ENCODE measurements at regions not wholly inside any gene's neighbourhood (a gene's known extent, or its start where the extent isn't known, plus 50 kb on each side); places are given as distances from the start of the nearest gene placed in this dataset.

DNA sequence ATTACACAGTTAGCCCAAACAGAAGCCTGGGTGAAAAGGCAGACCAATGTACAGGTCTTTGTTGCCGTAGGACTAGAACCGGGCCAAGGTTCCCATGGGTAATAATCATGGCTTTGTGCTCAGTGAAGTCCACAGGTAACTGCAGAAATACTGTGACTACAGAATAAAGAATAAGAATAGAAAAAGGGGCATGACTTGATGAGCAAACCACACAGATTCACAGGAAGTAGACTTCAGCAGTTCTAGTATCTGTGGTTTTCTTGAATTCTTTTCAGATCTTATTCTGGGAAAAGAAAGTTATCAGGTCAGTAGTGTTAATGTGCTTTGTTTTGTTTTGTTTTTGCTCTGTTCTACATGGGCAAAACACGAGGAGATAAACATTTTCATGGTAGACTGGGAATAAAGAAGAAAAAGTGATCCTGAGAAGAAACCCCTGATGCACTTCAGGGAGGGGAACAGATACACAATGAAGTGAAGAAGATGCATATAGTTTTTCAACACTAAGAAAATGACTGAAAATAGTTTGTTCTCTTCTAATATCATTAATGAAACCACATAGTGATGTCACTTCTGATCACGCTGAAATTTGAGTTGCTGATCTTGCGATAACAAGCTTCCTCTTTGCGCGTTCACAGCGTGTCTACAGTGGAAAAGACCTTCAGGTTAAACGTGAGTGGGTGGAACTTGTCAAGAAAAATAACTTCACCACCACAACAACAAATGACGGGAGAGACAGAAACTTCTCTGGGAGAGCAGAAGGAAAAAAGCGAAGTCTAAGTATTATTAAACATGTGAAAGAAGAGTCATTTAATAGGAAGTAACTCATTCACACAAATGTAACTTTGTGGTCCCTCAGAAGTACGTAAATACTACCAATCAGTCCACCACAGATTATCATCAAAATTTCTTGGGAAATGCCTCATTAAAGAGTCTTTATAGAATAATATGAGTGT lies 315.8 kb upstream of the SATB1 start:
- DNase-seq (ENCODE audit: low spot score) = peak; percentile 5
- TF ChIP-seq, protein P1, sequence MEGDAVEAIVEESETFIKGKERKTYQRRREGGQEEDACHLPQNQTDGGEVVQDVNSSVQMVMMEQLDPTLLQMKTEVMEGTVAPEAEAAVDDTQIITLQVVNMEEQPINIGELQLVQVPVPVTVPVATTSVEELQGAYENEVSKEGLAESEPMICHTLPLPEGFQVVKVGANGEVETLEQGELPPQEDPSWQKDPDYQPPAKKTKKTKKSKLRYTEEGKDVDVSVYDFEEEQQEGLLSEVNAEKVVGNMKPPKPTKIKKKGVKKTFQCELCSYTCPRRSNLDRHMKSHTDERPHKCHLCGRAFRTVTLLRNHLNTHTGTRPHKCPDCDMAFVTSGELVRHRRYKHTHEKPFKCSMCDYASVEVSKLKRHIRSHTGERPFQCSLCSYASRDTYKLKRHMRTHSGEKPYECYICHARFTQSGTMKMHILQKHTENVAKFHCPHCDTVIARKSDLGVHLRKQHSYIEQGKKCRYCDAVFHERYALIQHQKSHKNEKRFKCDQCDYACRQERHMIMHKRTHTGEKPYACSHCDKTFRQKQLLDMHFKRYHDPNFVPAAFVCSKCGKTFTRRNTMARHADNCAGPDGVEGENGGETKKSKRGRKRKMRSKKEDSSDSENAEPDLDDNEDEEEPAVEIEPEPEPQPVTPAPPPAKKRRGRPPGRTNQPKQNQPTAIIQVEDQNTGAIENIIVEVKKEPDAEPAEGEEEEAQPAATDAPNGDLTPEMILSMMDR (IDR thresholded peaks at IDR 0.05; ENCODE audit: extremely low read depth, insufficient read depth, missing control alignments) = no peak
- in situ Hi-C loops (cut with MboI; ENCODE audit: low pct_unique_long_range_greater_than_20kb, low sequenced_read_pairs, unreplicated experiment) = loop anchor here (10.0 kb wide), 1 partner anchor 166 kb away; no protein-coding TSS in a partner anchor

DNA sequence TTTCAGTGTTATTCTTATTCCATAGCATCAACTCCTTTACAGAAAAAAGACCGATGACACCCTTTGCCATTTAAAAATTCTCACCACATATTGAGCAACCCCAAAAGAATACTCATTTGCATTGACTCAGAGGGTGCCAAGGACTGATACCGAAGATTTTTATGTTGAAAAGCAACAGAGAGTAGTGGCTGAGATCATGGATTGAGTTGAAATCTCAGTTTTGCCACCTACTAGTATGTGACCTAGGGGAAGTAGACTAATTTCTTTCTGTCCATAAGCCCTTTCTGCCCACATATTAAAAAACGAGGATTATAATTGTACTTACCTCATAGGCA lies 313.9 kb upstream of the SATB1 start:
- DNase-seq (ENCODE audit: low spot score) = no peak
- in situ Hi-C loops (cut with MboI; ENCODE audit: low pct_unique_long_range_greater_than_20kb, low sequenced_read_pairs, unreplicated experiment) = no loop called here
- TF ChIP-seq, protein P1 (IDR thresholded peaks at IDR 0.05; ENCODE audit: extremely low read depth, insufficient read depth, missing control alignments) = no peak

DNA sequence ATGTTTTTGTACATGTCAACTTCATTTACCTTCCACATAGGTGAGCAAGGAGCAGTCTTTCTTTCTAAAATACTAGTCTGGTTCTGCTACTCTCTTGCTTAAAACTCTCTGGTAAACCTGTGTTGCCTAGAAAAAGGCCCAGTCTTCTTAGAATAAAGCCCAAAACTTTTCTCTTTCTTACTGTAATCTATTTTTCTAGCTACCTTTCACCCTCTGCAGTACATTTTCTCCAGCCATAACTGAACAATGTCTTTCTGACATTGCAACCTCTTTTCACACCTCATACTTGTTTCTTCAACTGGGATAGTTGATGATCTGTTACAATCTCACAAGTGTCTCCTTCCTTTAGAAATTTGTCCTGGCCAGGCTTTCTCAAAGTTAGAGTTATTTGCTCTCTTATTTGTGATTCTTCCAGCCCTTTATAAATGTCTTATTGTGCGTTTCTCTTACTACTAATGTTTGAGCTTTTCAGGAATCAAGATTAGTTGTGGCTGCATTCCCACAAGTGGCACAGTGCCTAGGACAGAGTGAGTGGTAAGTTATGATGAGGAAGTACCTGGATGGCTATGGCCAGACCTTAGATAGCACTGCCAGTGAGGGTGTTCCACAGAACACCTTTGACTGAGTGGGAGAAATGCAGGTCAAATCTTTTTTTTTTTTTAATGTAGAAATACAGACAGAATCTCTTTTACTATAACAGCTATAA lies 313.4 kb upstream of the SATB1 start:
- in situ Hi-C loops (cut with MboI; ENCODE audit: low pct_unique_long_range_greater_than_20kb, low sequenced_read_pairs, unreplicated experiment) = no loop called here
- TF ChIP-seq, protein P1 (IDR thresholded peaks at IDR 0.05; ENCODE audit: extremely low read depth, insufficient read depth, missing control alignments) = no peak
- no peak for DNase-seq (ENCODE audit: low spot score)

DNA sequence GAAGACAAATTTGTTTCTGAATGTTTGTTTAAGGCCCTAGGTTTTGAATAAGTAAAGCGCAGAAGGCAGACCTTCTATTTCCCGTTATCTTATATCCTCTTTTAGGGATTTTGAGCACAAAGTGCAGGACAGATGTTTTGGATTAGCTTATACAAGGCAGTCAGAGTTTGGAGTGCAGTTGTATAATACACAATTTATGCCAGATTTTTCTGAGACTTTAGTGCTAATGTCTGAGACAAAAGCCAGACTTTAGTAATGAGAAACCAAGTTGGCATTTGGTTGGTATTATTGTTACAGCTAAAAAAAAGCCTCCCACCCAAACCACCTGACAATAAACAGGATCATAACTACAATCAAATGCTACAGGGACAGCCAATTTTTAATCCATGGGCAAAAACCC lies 309.9 kb upstream of the SATB1 start:
- DNase-seq (ENCODE audit: low spot score) = no peak

DNA sequence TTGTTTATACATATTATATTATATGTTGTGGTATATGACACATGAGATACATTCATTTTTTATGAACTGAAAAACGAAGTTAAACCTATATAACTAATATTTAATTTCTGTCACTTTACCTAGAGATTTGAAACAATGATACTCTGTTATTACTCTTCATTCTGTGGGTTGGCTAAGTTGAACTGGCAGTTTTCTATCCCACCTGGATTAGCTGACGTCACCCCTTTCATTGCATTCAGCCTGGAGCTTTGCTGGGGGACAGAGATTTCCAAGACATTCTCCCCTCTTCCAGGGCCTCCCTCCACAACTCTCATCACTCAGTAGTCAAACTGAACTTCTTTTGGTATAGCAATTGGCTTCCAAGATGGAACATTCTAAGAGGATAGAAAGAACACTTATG lies 309.2 kb upstream of the SATB1 start:
- in situ Hi-C loops (cut with MboI; ENCODE audit: low pct_unique_long_range_greater_than_20kb, low sequenced_read_pairs, unreplicated experiment) = no loop called here

More for the DNA sequence above, 309.9 kb upstream of the SATB1 start:
- in situ Hi-C loops (cut with MboI; ENCODE audit: low pct_unique_long_range_greater_than_20kb, low sequenced_read_pairs, unreplicated experiment) = no loop called here
- TF ChIP-seq, protein P1 (IDR thresholded peaks at IDR 0.05; ENCODE audit: extremely low read depth, insufficient read depth, missing control alignments) = no peak

DNA sequence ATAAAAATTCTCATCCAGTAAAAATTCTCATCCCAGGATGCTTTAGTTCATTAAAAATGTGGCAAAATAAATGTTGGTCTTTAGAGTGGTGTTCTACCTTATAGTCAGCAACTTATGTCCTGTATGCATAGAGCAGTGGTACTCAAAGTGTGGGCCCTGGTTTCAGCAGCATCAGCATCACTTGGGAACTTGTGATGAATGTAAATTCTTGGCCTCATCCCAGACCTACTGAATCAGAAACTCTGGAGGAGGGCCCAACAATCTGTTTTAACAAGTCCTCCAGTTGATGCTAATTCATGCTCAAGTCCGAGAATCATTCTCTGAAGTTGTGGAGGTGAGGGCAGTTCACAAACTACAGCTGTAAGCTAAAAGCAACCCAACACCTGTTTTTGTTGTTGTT lies 307.3 kb upstream of the SATB1 start:
- no peak for DNase-seq (ENCODE audit: low spot score)
- in situ Hi-C loops (cut with MboI; ENCODE audit: low pct_unique_long_range_greater_than_20kb, low sequenced_read_pairs, unreplicated experiment) = no loop called here
- TF ChIP-seq, protein P1 (IDR thresholded peaks at IDR 0.05; ENCODE audit: extremely low read depth, insufficient read depth, missing control alignments) = no peak

More for the DNA sequence above, 309.2 kb upstream of the SATB1 start:
- TF ChIP-seq, protein P1 (IDR thresholded peaks at IDR 0.05; ENCODE audit: extremely low read depth, insufficient read depth, missing control alignments) = no peak
- DNase-seq (ENCODE audit: low spot score) = no peak

Measured in GM13977 (cell line).